ENCODE measurements at regions not wholly inside any gene's neighbourhood (a gene's known extent, or its start where the extent isn't known, plus 50 kb on each side); places are given as distances from the start of the nearest gene placed in this dataset.

- ChIA-PET CTCF (ENCODE audit: unreplicated experiment) (no interaction called here), POLR2A (interaction anchor here (0.5 kb wide), 1 partner anchor 35 kb away, joined by 3 read pairs; no protein-coding TSS in a partner anchor)
- no TSS peak for BruUV-seq (replicated peaks)
- no peak overlapping the region for H3K4me2 ChIP-seq (ENCODE audit: low read length)
- no peaks in the 10 kb centered on the region for H3K4me1 ChIP-seq (ENCODE audit: insufficient read depth, low read length, poor library complexity, severe bottlenecking)
- no peak overlapping the region for H3K27ac ChIP-seq (ENCODE audit: low read depth, low read length, poor library complexity, severe bottlenecking)
- TF ChIP-seq EZH2phosphoT487 (IDR thresholded peaks at IDR 0.05; ENCODE audit: borderline replicate concordance, low read depth, low read length) = no peak
- TF ChIP-seq, protein P1, sequence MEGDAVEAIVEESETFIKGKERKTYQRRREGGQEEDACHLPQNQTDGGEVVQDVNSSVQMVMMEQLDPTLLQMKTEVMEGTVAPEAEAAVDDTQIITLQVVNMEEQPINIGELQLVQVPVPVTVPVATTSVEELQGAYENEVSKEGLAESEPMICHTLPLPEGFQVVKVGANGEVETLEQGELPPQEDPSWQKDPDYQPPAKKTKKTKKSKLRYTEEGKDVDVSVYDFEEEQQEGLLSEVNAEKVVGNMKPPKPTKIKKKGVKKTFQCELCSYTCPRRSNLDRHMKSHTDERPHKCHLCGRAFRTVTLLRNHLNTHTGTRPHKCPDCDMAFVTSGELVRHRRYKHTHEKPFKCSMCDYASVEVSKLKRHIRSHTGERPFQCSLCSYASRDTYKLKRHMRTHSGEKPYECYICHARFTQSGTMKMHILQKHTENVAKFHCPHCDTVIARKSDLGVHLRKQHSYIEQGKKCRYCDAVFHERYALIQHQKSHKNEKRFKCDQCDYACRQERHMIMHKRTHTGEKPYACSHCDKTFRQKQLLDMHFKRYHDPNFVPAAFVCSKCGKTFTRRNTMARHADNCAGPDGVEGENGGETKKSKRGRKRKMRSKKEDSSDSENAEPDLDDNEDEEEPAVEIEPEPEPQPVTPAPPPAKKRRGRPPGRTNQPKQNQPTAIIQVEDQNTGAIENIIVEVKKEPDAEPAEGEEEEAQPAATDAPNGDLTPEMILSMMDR (conservative IDR thresholded peaks at IDR 0.05; ENCODE audit: low read length) = no peak
- no peaks in the 10 kb centered on the region for H3K9me2 ChIP-seq (ENCODE audit: insufficient read depth, low read length)
- H3K9me3 ChIP-seq (ENCODE audit: low read length) = no peaks in the 10 kb centered on the region
- no peak overlapping the region for H2AFZ ChIP-seq (ENCODE audit: low read length)
- no peak overlapping the region for H3K4me3 ChIP-seq (ENCODE audit: low read depth, low read length, poor library complexity, severe bottlenecking)
- H4K20me1 ChIP-seq (ENCODE audit: insufficient read depth, low read length) = no peaks in the 10 kb centered on the region
- H3K79me2 ChIP-seq (ENCODE audit: insufficient read depth, low read depth, low read length) = no peaks in the 10 kb centered on the region
- no peak for DNase-seq (ENCODE audit: low spot score)
- H3K36me3 ChIP-seq (ENCODE audit: insufficient read depth, low read length) = no peaks in the 10 kb centered on the region
- intact Hi-C loops (cut with micrococcal nuclease; ENCODE audit: unreplicated experiment) = no loop called here
Measured at GRCh38 chr5:104914536-104915070, 1352.0 kb upstream of the NUDT12 start.

GRCh38 chr5:104913841-104914281, 1351.3 kb upstream of the NUDT12 start:
- no peak for DNase-seq (ENCODE audit: low spot score)
- intact Hi-C loops (cut with micrococcal nuclease; ENCODE audit: unreplicated experiment) = no loop called here
- POLR2A ChIA-PET = no interaction called here
- Histone ChIP-seq H2AFZ (ENCODE audit: low read length) (no peak overlapping the region), H3K4me1 (ENCODE audit: insufficient read depth, low read length, poor library complexity, severe bottlenecking) (no peaks in the 10 kb centered on the region), H3K36me3 (ENCODE audit: insufficient read depth, low read length) (no peaks in the 10 kb centered on the region), H3K9me2 (ENCODE audit: insufficient read depth, low read length) (no peaks in the 10 kb centered on the region), H3K9me3 (ENCODE audit: low read length) (no peaks in the 10 kb centered on the region), H3K4me2 (ENCODE audit: low read length) (no peak overlapping the region), H3K4me3 (ENCODE audit: low read depth, low read length, poor library complexity, severe bottlenecking) (no peak overlapping the region), H3K79me2 (ENCODE audit: insufficient read depth, low read depth, low read length) (no peaks in the 10 kb centered on the region), H3K27ac (ENCODE audit: low read depth, low read length, poor library complexity, severe bottlenecking) (no peak overlapping the region), H4K20me1 (ENCODE audit: insufficient read depth, low read length) (no peaks in the 10 kb centered on the region)
- no TSS peak for BruUV-seq (replicated peaks)
- no peak for TF ChIP-seq EZH2phosphoT487 (IDR thresholded peaks at IDR 0.05; ENCODE audit: borderline replicate concordance, low read depth, low read length)
- TF ChIP-seq, protein P1 (conservative IDR thresholded peaks at IDR 0.05; ENCODE audit: low read length) = no peak
- CTCF ChIA-PET (ENCODE audit: unreplicated experiment) = no interaction called here

- TF ChIP-seq, protein P1 (conservative IDR thresholded peaks at IDR 0.05; ENCODE audit: low read length) = no peak
- no peak for TF ChIP-seq EZH2phosphoT487 (IDR thresholded peaks at IDR 0.05; ENCODE audit: borderline replicate concordance, low read depth, low read length)
- H3K9me3 ChIP-seq (ENCODE audit: low read length) = no peaks in the 10 kb centered on the region
- no peak for DNase-seq (ENCODE audit: low spot score)
- no peak overlapping the region for H3K4me2 ChIP-seq (ENCODE audit: low read length)
- no TSS peak for BruUV-seq (replicated peaks)
- no peak overlapping the region for H2AFZ ChIP-seq (ENCODE audit: low read length)
- intact Hi-C loops (cut with micrococcal nuclease; ENCODE audit: unreplicated experiment) = no loop called here
- H3K36me3 ChIP-seq (ENCODE audit: insufficient read depth, low read length) = no peaks in the 10 kb centered on the region
- H3K79me2 ChIP-seq (ENCODE audit: insufficient read depth, low read depth, low read length) = no peaks in the 10 kb centered on the region
- H3K4me3 ChIP-seq (ENCODE audit: low read depth, low read length, poor library complexity, severe bottlenecking) = no peak overlapping the region
- POLR2A ChIA-PET = no interaction called here
- CTCF ChIA-PET (ENCODE audit: unreplicated experiment) = no interaction called here
- H3K9me2 ChIP-seq (ENCODE audit: insufficient read depth, low read length) = no peaks in the 10 kb centered on the region
- no peaks in the 10 kb centered on the region for H3K4me1 ChIP-seq (ENCODE audit: insufficient read depth, low read length, poor library complexity, severe bottlenecking)
- no peak overlapping the region for H3K27ac ChIP-seq (ENCODE audit: low read depth, low read length, poor library complexity, severe bottlenecking)
- H4K20me1 ChIP-seq (ENCODE audit: insufficient read depth, low read length) = no peaks in the 10 kb centered on the region
Measured at GRCh38 chr5:104909803-104910202, 1347.2 kb upstream of the NUDT12 start.
